ENCODE measurements at regions not wholly inside any gene's neighbourhood (a gene's known extent, or its start where the extent isn't known, plus 50 kb on each side); places are given as distances from the start of the nearest gene placed in this dataset.

GRCh38 chr3:17955411-17955810, 213.0 kb upstream of the TBC1D5 start:
- no peak for TF ChIP-seq CTCF (IDR thresholded peaks at IDR 0.05; ENCODE audit: insufficient read depth, low read depth, low read length)
- no peak for TF ChIP-seq EZH2 (IDR thresholded peaks at IDR 0.05; ENCODE audit: insufficient read depth, low read length)

All from astrocyte (in vitro differentiated cells and primary cell).